ENCODE measurements at regions not wholly inside any gene's neighbourhood (a gene's known extent, or its start where the extent isn't known, plus 50 kb on each side); places are given as distances from the start of the nearest gene placed in this dataset.

DNA sequence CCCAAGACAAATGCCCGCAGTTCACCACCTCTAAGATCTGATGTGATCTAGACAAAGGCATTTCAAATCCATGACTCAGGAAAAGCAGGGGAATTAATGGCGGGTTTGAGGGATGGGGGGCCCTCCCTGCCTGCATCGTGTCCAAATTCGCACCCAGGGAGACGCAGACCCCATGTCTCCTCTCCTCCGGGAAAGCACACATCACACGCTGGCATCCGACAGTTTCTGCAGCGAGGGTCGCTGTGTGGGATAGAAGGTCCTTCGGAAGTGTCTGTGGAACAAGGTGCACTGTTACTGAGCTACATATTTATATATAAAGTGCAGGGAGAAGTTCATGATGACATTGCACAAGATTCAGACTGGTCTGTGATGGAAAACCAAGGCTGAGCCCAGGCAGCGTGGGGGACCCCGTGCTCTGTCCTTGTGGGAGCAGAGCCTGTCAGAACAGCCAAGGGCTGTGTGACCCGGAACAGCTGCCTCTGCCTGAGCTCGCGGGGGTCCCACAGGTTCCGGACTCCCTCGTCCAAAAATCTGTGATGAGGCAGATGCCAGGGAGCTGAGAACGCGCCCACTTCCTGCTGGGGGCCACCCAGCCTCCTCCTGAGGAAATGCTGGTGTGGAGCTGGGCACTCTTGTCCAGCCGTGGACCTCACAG, 82.3 kb upstream of the CTDP1 start:
- Histone ChIP-seq H2AFZ (ENCODE audit: low read length) (no peak overlapping the region), H3K36me3 (replicated peaks; ENCODE audit: insufficient read depth, low read length) (no peaks in the 10 kb centered on the region), H3K4me3 (ENCODE audit: low read length) (no peak overlapping the region)

DNA sequence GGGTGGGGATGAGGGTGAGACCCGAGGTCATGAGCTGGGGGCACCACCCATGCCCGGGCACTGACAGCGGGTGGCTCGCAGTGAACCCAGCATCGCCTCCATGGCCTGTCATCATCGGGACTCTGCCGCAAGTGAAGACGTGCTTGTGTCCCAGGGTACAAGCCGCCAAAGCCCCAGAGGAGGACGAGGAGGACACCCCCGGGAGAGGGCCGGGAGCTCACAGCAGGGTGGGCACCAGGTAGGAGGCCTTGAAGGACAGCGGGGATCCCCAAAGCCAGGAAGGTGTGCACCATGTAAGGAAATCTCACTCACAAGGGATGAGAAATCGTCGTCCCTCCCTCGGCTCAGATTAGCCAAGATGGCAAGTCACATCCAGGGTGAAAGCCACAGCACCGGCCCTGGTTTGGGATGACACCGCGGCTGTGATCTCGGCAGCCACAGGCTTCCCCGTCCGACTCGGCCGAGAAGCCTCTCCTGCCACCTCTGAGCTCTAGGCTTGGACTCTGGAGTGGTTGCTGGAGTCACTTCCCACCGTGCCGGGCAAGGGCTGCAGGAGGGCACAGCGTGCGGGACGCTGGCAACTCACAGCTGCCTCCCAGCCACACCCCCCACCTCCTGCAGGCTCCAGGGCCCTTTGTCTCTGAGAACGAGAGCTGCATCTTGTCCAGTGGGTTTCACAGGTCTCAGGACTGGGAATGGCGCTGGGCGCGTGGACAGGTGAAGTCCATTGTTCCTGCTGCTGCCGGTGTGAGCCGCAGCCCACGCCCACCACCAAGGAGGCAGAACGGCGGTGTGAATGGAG, 81.6 kb upstream of the CTDP1 start:
- H3K4me2 ChIP-seq (ENCODE audit: low read depth, low read length), result no peak overlapping the region
- H3K4me1 ChIP-seq (ENCODE audit: low read length), result no peaks in the 10 kb centered on the region
- no peaks in the 10 kb centered on the region for H3K36me3 ChIP-seq (replicated peaks; ENCODE audit: insufficient read depth, low read length)
- no peaks in the 10 kb centered on the region for H3F3A ChIP-seq (ENCODE audit: insufficient read depth, low read length)
- H4K20me1 ChIP-seq (ENCODE audit: insufficient read depth, low read length), result no peaks in the 10 kb centered on the region
- no peak overlapping the region for H3K27ac ChIP-seq (ENCODE audit: low read length)
- no peaks in the 10 kb centered on the region for H3K79me2 ChIP-seq (ENCODE audit: low read length)
- no peak overlapping the region for H2AFZ ChIP-seq (ENCODE audit: low read length)
- H3K9me3 ChIP-seq (replicated peaks; ENCODE audit: insufficient read depth, low read length), result no peaks in the 10 kb centered on the region
- TF ChIP-seq EZH2phosphoT487 (IDR thresholded peaks at IDR 0.05; ENCODE audit: low read length), result no peak
- no peak for TF ChIP-seq CTCF (IDR thresholded peaks at IDR 0.05; ENCODE audit: low read length)
- no peak for TF ChIP-seq EZH2 (optimal IDR thresholded peaks at IDR 0.05; ENCODE audit: low read depth, low read length)
- H3K4me3 ChIP-seq (ENCODE audit: low read length), result no peak overlapping the region
- 0 out of 2 replicates have a peak, but pooled peaks cover 4% of the 10 kb centered on the region for H3K27me3 ChIP-seq (replicated peaks; ENCODE audit: insufficient read depth, low read length)
- DNase-seq, result no peak
- no peaks in the 10 kb centered on the region for H3K9me2 ChIP-seq (replicated peaks; ENCODE audit: insufficient read depth, low read length)
- H3K9ac ChIP-seq (ENCODE audit: low read length), result no peak overlapping the region

More for the DNA sequence above, 82.3 kb upstream of the CTDP1 start:
- TF ChIP-seq EZH2 (optimal IDR thresholded peaks at IDR 0.05; ENCODE audit: low read depth, low read length) (no peak), EZH2phosphoT487 (IDR thresholded peaks at IDR 0.05; ENCODE audit: low read length) (no peak), CTCF (IDR thresholded peaks at IDR 0.05; ENCODE audit: low read length) (no peak)
- H3K4me1 ChIP-seq (ENCODE audit: low read length), result no peaks in the 10 kb centered on the region
- no peaks in the 10 kb centered on the region for H3K9me2 ChIP-seq (replicated peaks; ENCODE audit: insufficient read depth, low read length)
- no peak overlapping the region for H3K27ac ChIP-seq (ENCODE audit: low read length)
- no peaks in the 10 kb centered on the region for H3K9me3 ChIP-seq (replicated peaks; ENCODE audit: insufficient read depth, low read length)
- no peak for DNase-seq
- 0 out of 2 replicates have a peak, but pooled peaks cover 4% of the 10 kb centered on the region for H3K27me3 ChIP-seq (replicated peaks; ENCODE audit: insufficient read depth, low read length)
- no peak overlapping the region for H3K4me2 ChIP-seq (ENCODE audit: low read depth, low read length)
- no peak overlapping the region for H3K9ac ChIP-seq (ENCODE audit: low read length)
- H4K20me1 ChIP-seq (ENCODE audit: insufficient read depth, low read length), result no peaks in the 10 kb centered on the region
- no peaks in the 10 kb centered on the region for H3F3A ChIP-seq (ENCODE audit: insufficient read depth, low read length)
- no peaks in the 10 kb centered on the region for H3K79me2 ChIP-seq (ENCODE audit: low read length)

DNA sequence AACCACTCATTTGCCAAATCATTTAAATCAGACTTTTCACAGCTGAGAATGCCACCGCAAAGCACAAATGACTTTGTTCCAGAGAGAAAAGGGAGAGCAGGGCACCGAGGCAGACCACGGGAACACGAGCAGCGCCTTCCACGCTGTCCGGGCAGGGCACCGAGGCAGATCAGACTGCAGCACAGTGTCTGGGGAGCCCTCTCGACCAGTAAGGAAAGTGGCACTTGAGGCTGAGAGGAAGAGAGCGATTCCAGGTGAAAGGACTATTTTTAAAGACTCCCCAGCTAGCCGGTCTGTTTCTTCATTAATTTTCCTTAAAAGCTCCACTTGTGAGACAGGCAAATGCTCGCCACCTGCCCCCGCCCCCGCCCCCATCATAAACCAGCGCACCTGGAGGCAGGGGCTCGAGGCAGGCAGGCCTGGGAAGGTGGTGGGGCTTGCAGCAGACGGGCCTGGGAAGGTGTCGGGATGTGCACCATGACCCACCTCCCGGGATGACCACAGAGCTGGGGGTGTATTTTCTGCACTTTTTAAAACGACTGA, 80.9 kb upstream of the CTDP1 start:
- Histone ChIP-seq H3K27me3 (replicated peaks; ENCODE audit: insufficient read depth, low read length) (0 out of 2 replicates have a peak, but pooled peaks cover 4% of the 10 kb centered on the region), H3F3A (ENCODE audit: insufficient read depth, low read length) (no peaks in the 10 kb centered on the region), H3K9ac (ENCODE audit: low read length) (no peak overlapping the region), H3K79me2 (ENCODE audit: low read length) (no peaks in the 10 kb centered on the region), H3K9me2 (replicated peaks; ENCODE audit: insufficient read depth, low read length) (no peaks in the 10 kb centered on the region), H3K9me3 (replicated peaks; ENCODE audit: insufficient read depth, low read length) (no peaks in the 10 kb centered on the region), H3K4me2 (ENCODE audit: low read depth, low read length) (no peak overlapping the region), H2AFZ (ENCODE audit: low read length) (no peak overlapping the region), H3K27ac (ENCODE audit: low read length) (no peak overlapping the region), H4K20me1 (ENCODE audit: insufficient read depth, low read length) (no peaks in the 10 kb centered on the region), H3K36me3 (replicated peaks; ENCODE audit: insufficient read depth, low read length) (no peaks in the 10 kb centered on the region), H3K4me3 (ENCODE audit: low read length) (no peak overlapping the region), H3K4me1 (ENCODE audit: low read length) (no peaks in the 10 kb centered on the region)
- TF ChIP-seq CTCF (IDR thresholded peaks at IDR 0.05; ENCODE audit: low read length), result no peak
- no peak for TF ChIP-seq EZH2 (optimal IDR thresholded peaks at IDR 0.05; ENCODE audit: low read depth, low read length)
- TF ChIP-seq EZH2phosphoT487 (IDR thresholded peaks at IDR 0.05; ENCODE audit: low read length), result no peak
- DNase-seq, result no peak

Data from MM.1S (cell line).